Umbilical cord (tissue), 1 donor: ENCODE measurements at regions not wholly inside any gene's neighbourhood (a gene's known extent, or its start where the extent isn't known, plus 50 kb on each side); places are given as distances from the start of the nearest gene placed in this dataset.
A peak's percentile ranks its signal among the peaks of the same experiment; 100 is the strongest.

Experiments used
- DNase-seq: peaks from one replicate; pipeline ENCODE4 v3.0.0-alpha.2; 2015; ENCODE audit warnings: low spot score

- DNase-seq = no peak
Observed at GRCh38 chr5:96284727-96285389, 148.2 kb downstream of the PCSK1 start.

GRCh38 chr5:96283589-96283988 is 149.5 kb downstream of the PCSK1 start:
- no peak for DNase-seq

GRCh38 chr5:96282020-96282419 is 151.0 kb downstream of the PCSK1 start:
- DNase-seq = no peak

GRCh38 chr5:96280946-96281393 is 152.1 kb downstream of the PCSK1 start:
- DNase-seq = no peak

GRCh38 chr5:96279801-96280542 is 153.1 kb downstream of the PCSK1 start:
- DNase-seq = no peak

DNA sequence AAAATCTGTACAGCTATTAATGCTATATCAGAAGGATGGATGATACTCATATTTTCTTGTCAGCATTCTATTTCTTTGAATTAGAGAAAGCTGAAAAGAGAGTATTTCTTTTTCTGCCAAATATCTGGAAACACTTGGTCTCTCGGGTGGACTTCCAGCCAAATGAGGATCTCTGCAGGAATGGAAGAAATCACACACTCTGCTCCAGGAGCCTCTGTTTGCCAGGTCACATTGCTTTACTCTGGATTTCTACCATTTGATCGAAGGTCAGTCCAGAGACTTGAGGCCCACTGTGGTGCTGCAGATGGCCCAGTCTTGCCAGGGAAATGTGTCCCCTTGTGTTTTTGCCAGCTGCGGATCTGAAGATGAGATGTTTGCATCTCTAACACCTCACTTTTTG is 154.1 kb downstream of the PCSK1 start:
- peak; percentile 38 for DNase-seq

DNA sequence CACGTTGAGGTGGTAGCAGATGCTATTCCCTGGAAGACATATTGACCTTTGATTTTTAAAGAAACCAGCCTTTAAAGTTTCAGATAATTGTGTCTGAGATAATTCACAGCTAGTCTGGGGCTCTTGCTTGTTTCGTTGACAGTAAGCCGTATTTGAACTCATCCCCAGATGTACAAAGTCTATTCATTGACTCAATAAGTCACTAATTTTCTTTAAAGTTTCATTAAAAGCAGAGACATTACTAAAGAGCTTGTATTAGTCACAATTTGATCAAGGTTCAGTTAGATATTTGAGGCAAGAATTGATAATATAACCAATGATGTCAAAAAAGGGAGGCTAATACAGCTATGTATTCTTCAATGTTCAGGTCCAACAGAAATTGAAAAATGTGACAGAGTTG is 158.0 kb downstream of the PCSK1 start:
- DNase-seq = no peak

GRCh38 chr5:96265487-96265886 is 167.6 kb downstream of the PCSK1 start:
- no peak for DNase-seq

GRCh38 chr5:96264047-96264446 is 169.0 kb downstream of the PCSK1 start:
- DNase-seq = no peak

GRCh38 chr5:96262105-96262504 is 170.9 kb downstream of the PCSK1 start:
- no peak for DNase-seq

GRCh38 chr5:96260009-96260408 is 173.0 kb downstream of the PCSK1 start:
- DNase-seq = peak; percentile 11

GRCh38 chr5:96259151-96259772 is 173.8 kb downstream of the PCSK1 start:
- DNase-seq = peak; percentile 50

- DNase-seq = no peak
Observed at GRCh38 chr5:96258692-96259091, 174.4 kb downstream of the PCSK1 start.

DNA sequence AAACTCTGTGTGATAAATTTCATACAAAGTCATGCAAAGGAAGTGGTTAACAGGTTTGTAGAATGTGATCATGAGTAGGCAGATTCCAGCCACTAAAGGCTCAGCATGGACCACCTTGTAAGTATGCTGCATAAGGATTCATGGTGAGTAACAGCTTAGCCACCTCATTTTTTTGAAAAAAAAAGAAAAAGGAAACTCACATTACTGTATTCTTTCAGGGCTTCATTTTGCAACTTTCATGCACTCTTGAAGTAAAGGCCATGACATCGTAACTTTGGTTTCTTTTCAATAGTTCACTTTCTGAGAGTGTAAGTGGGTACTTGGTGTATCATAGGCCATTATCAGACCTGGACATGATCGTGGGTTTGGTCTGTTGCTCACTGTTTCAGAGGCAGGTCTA is 175.1 kb downstream of the PCSK1 start:
- no peak for DNase-seq

GRCh38 chr5:96256795-96257470 is 176.1 kb downstream of the PCSK1 start:
- DNase-seq = peak; percentile 88

DNA sequence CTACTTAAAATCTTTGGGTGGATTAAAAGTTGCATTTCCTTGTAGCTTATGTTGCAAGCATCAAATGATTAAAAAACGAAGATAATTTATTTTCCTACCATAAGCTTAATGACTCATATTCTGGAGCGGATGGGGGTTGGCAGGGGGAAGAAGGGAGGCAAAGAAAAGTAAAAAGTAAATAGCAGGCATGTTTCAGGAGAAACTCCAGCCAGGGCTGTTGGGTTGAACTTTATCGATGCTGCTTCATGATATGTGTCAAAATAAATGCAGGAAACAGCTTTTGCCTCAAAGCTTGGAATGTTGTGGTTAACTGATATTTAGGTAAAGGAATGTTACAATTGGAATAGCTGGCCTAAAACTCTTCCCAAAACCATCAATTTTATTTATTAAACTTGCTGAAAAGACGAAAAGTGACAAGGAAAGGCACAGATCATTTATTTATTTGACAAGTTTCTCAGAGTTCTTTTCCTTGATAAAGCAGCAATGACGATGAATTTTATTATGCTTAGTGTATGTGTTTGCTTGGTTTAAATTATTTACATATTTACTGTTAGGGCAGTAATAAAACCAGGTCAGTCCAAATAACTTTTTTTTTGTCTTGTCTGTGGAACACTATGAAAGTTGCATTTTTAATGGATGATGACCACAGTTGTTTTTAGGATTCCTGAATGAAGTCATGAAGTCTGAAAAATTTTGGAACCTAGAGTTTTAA is 177.9 kb downstream of the PCSK1 start:
- DNase-seq = peak; percentile 72

DNA sequence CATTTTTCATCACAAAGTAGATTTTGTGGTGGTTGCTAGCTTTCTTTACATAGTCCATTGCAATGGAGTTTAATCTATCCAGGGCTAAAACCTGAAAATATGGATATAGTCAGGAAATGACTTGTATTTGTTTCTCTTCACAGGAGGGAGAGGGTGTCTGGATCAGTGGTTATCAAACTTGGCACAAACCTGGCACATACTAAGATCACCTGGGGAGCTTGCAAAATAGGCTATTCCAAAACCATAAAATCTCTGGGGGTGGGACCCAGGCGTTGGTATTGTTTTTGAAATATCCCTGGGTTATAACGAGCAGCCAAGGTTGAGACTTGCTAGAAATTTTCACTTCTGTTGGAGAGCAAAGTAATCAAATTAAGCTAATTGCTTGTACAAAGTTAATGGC is 179.9 kb downstream of the PCSK1 start:
- no peak for DNase-seq

- DNase-seq = no peak
Observed at GRCh38 chr5:96252596-96252995, 180.5 kb downstream of the PCSK1 start.

GRCh38 chr5:96250782-96251181 is 182.3 kb downstream of the PCSK1 start:
- no peak for DNase-seq

DNA sequence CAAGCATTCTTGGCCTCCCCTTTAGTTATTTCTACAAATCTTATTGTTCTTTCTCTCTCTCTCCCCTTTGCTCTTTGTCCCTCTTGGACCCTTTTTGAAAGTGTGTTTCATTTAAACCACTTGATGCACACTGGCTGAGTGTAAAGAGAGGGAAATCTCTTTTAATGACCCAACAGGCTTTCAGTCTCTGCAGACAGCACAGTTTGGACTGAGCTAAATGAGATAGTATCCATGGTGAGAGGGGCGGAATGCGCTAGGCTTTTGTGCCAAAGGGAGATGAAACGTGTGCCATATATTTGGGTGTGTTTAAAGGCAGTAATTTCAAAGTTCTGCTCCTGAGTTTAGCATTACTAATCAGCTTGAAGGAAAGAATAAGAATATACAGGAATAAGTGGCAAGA is 184.9 kb downstream of the PCSK1 start:
- DNase-seq = peak; percentile 35

- no peak for DNase-seq
Observed at GRCh38 chr5:96247708-96248107, 185.3 kb downstream of the PCSK1 start.
